GM21717 (cell line): ENCODE measurements at regions not wholly inside any gene's neighbourhood (a gene's known extent, or its start where the extent isn't known, plus 50 kb on each side); places are given as distances from the start of the nearest gene placed in this dataset.
"Not testable (repeated sequence)": the region's sequence is repeated elsewhere in the genome, so short reads cannot be mapped to it uniquely, and the experiment has no call there.

Experiments used
- ATAC-seq: cut with Tn5 transposase; IDR thresholded peaks from one replicate; pipeline ENCODE4 v1.9.1; 2021; ENCODE audit warnings: mild to moderate bottlenecking, moderate library complexity; ENCODE audit not compliant: unreplicated experiment

GRCh38 chrX:78603908-78604307, 55.2 kb downstream of the RTL3 start:
- no peak for ATAC-seq

GRCh38 chrX:78595901-78596502, 63.1 kb downstream of the RTL3 start:
- no peak for ATAC-seq

GRCh38 chrX:78593701-78594100, 65.4 kb downstream of the RTL3 start:
- ATAC-seq, result no peak

GRCh38 chrX:78592030-78592429, 67.1 kb downstream of the RTL3 start:
- ATAC-seq, result no peak

DNA sequence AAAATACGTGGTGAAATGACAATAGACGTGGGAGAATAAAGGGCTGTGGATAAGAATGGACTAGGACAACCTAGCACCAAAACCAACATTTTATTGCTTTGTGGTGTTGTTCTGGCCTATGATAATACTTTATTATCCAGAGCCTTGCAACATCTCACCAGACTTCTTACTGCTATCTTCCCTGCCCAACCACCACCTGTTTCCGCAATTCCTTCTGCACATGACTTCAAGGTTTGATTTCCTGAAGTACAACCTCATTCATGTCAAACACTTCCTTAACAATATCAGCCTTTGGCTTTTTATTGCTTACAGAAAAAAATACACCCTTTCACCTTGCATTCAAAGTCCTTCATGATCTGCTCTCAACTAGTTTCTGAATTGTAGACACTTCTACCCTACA, 84.8 kb downstream of the RTL3 start:
- no peak for ATAC-seq

- no peak for ATAC-seq
Measured at GRCh38 chrX:78573630-78574029, 85.5 kb downstream of the RTL3 start.

GRCh38 chrX:78571849-78572248, 87.3 kb downstream of the RTL3 start:
- ATAC-seq, result no peak

DNA sequence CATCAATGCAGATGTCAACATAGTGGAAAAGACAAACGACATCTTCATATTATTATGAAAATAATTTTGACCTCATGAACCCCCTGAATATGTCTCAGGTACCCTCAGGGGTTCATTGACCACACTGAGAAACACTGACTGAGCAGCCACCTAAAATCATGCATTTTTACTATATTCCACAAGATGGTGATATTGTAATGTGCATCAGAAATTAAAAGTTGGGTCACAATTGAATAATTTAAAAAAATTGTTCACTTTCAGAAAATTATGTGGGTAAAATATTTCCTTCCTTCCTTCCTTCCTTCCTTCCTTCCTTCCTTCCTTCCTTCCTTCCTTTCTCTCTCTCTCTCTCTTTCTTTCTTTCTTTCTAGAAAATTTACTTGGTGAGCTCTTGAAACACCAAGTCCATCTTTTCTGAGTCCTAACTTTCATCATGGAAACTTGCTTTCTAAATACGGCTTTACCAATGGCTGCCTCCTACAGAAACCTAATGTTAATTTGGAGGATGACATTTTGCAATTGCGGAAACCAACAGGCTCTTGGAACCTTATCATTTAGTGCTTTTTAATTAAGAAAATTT, 103.6 kb downstream of the RTL3 start:
- no peak for ATAC-seq

DNA sequence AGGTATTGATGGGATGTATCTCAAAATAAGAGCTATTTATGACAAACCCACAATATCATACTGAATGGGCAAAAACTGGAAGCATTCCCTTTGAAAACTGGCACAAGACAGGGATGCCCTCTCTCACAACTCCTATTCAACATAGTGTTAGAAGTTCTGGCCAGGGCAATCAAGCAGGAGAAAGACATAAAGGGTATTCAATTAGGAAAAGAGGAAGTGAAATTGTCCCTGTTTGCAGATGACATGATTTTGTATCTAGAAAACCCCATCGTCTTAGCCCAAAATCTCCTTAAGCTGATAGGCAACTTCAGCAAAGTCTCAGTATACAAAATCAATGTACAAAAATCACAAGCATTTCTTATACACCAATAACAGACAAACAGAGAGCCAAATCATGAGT, 106.5 kb downstream of the RTL3 start:
- not testable (repeated sequence) for ATAC-seq

- no peak for ATAC-seq
Measured at GRCh38 chrX:78548012-78548411, 111.1 kb downstream of the RTL3 start.

- ATAC-seq, result no peak
Measured at GRCh38 chrX:78545233-78545632, 113.9 kb downstream of the RTL3 start.

DNA sequence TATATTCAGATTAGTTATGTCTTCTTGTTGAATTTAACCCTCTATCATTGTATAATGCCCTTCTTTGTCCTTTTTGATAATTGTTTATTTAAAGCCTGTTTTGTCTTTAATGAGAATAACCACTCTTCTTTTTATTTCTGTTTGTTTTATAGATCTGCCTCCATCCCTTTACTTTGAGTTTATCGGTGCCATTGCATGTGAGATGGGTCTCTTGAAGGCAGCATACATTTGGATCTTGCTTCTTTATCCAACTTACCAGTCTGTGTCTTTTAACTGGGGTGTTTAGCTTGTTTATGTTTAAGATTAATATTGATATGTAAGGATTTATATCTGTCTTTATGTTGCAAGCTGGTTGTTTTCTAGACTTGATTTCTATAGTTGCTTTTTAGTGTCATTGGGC, 115.8 kb downstream of the RTL3 start:
- no peak for ATAC-seq

- no peak for ATAC-seq
Measured at GRCh38 chrX:78540171-78540570, 119.0 kb downstream of the RTL3 start.

- ATAC-seq, result no peak
Measured at GRCh38 chrX:78534221-78534620, 124.9 kb downstream of the RTL3 start.

- ATAC-seq, result no peak
Measured at GRCh38 chrX:78532363-78532762, 126.8 kb downstream of the RTL3 start.

DNA sequence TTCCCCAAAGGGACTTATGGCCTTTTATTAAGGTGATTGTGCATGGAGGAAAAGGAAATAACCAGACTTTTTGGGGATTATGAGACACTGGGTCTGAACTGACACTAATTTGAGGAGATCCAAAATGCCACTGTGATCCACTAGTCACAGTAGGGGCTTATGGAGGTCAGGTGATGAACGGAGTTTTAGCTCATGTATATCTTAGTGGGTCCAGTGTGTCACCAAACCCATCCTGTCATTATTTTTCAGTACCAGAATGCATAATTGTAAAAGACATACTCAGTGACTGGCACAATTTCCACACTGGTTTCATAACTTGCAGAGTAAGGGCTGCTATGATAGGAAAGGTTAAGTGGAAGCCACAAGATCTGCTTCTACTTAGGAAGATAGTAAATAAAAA, 131.3 kb downstream of the RTL3 start:
- no peak for ATAC-seq

DNA sequence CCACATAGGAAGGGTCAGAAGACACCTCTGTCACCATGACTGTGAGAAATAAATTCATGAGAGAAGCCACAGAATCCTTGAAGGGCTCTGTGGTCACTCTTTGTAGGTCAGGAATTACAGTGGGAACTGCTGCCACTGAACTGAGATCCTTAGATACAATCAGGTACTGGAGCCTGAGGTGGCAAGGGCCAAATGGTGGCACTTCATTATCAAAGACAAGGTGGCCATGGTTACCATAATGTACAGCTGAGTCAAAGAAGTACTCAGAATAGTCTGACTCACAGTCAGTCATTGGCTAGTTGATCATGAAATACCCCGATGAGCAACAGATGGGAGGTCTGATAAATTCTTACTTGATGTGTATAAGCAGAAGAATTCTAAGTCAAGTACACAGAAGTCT, 131.9 kb downstream of the RTL3 start:
- ATAC-seq, result no peak

- ATAC-seq, result no peak
Measured at GRCh38 chrX:78522601-78523000, 136.5 kb downstream of the RTL3 start.

- ATAC-seq, result peak; percentile 91
Measured at GRCh38 chrX:78517124-78517523, 142.0 kb downstream of the RTL3 start.

GRCh38 chrX:78514852-78515251, 144.3 kb downstream of the RTL3 start:
- no peak for ATAC-seq

GRCh38 chrX:78513971-78514738, 145.0 kb downstream of the RTL3 start:
- no peak for ATAC-seq

GRCh38 chrX:78506248-78506647, 152.9 kb downstream of the RTL3 start:
- ATAC-seq, result no peak
